HEK293 (cell line): ENCODE measurements at regions not wholly inside any gene's neighbourhood (a gene's known extent, or its start where the extent isn't known, plus 50 kb on each side); places are given as distances from the start of the nearest gene placed in this dataset.

Experiments
- CTCF ChIP-seq: fragments of 450-650 bp; formaldehyde crosslinking; IDR thresholded peaks from 2 replicates; pipeline ENCODE4 v1.5.1; 2016; ENCODE audit warnings: missing biosample characterization, missing genetic modification characterization
- KLF9 ChIP-seq: fragments of 450-650 bp; formaldehyde crosslinking; IDR thresholded peaks from 2 replicates; pipeline ENCODE4 v1.5.1; 2016; ENCODE audit warnings: missing biosample characterization, missing genetic modification characterization, low read depth
- MEIS1 ChIP-seq: sonication (generic); formaldehyde crosslinking; IDR thresholded peaks from 2 replicates; pipeline ENCODE4 v1.8.1; 2022; ENCODE audit warnings: missing genetic modification reagents, mild to moderate bottlenecking, borderline replicate concordance
- PBX3 ChIP-seq: sonication (generic); formaldehyde crosslinking; IDR thresholded peaks from 2 replicates; pipeline ENCODE4 v1.8.1; 2022; ENCODE audit warnings: mild to moderate bottlenecking, moderate library complexity, missing genetic modification reagents
- YY1 ChIP-seq: fragments of 450-650 bp; formaldehyde crosslinking; IDR thresholded peaks from 2 replicates; pipeline ENCODE4 v1.5.1; 2018; ENCODE audit warnings: missing biosample characterization, missing genetic modification characterization
- ZNF138 ChIP-seq: fragments of 450-650 bp; formaldehyde crosslinking; IDR thresholded peaks from 2 replicates; pipeline ENCODE4 v1.5.1; 2016; ENCODE audit warnings: missing biosample characterization, missing genetic modification characterization, borderline replicate concordance
- ZNF221 ChIP-seq: fragments of 450-650 bp; formaldehyde crosslinking; IDR thresholded peaks from 2 replicates; pipeline ENCODE4 v1.5.1; 2017; ENCODE audit warnings: missing biosample characterization, missing genetic modification characterization, borderline replicate concordance
- ZNF266 ChIP-seq: fragments of 450-650 bp; formaldehyde crosslinking; IDR thresholded peaks from 2 replicates; pipeline ENCODE4 v1.5.1; 2016; ENCODE audit warnings: missing biosample characterization, missing genetic modification characterization, low read depth
- ZNF529 ChIP-seq: fragments of 450-650 bp; formaldehyde crosslinking; IDR thresholded peaks from 2 replicates; pipeline ENCODE4 v1.5.1; 2017; ENCODE audit warnings: missing genetic modification characterization, missing biosample characterization; ENCODE audit not compliant: insufficient replicate concordance
- ZNF549 ChIP-seq: fragments of 450-650 bp; IDR thresholded peaks from 2 replicates; pipeline ENCODE4 v1.5.1; 2018; ENCODE audit warnings: missing biosample characterization, missing genetic modification characterization, mild to moderate bottlenecking, inconsistent platforms, moderate library complexity
- ZNF660 ChIP-seq: fragments of 450-650 bp; IDR thresholded peaks from 2 replicates; pipeline ENCODE4 v1.5.1; 2018; ENCODE audit warnings: missing biosample characterization, mild to moderate bottlenecking, missing genetic modification characterization
- ZNF785 ChIP-seq: fragments of 450-650 bp; formaldehyde crosslinking; IDR thresholded peaks from 2 replicates; pipeline ENCODE4 v1.5.1; 2016; ENCODE audit warnings: missing biosample characterization, missing genetic modification characterization

- TF ChIP-seq ZNF221 (no peak), ZNF266 (tag by site-specific recombination) (no peak), PBX3 (CRISPR knock-in tag) (no peak), ZNF660 (tag by site-specific recombination) (no peak), CTCF (no peak), YY1 (tag by site-specific recombination) (no peak), KLF9 (tag by site-specific recombination) (no peak), ZNF529 (no peak), MEIS1 (CRISPR knock-in tag) (no peak), ZNF138 (tag by site-specific recombination) (no peak), ZNF785 (no peak), ZNF549 (no peak)
These were observed 139.5 kb downstream of the DAD1 start for GRCh38 chr14:22449600-22449905.
